Right atrium auricular region (tissue), 2 donors: ENCODE measurements at regions not wholly inside any gene's neighbourhood (a gene's known extent, or its start where the extent isn't known, plus 50 kb on each side); places are given as distances from the start of the nearest gene placed in this dataset.

ENCODE experiments used
- DNase-seq: peaks from one replicate; pipeline ENCODE4 v3.0.0-alpha.2; 2019; ENCODE audit warnings: low spot score
- H3K27ac ChIP-seq, 2 donors: fragments of 200-600 bp; sonication (generic); 1 replicate in 1 of 2; 2 replicates in 1 of 2; pipeline ENCODE4 v1.5.1; 2016 to 2019
- H3K27me3 ChIP-seq, 2 donors: fragments of 200-600 bp; sonication (generic); one replicate each; pipeline versions ENCODE4 v1.5.1 to v1.6.0; 2017 to 2019
- H3K36me3 ChIP-seq: fragments of 200-600 bp; sonication (generic); one replicate; pipeline ENCODE4 v1.5.1; 2016
- H3K4me1 ChIP-seq, 2 donors: fragments of 200-600 bp; sonication (generic); one replicate each; pipeline versions ENCODE4 v1.5.1 to v1.6.0; 2017 to 2019
- H3K4me3 ChIP-seq, 2 donors: fragments of 200-600 bp; sonication (generic); 1 replicate in 1 of 2; 2 replicates in 1 of 2; pipeline ENCODE4 v1.5.1; 2017 to 2019; ENCODE audit warnings: mild to moderate bottlenecking in 1 of 2, moderate library complexity in 1 of 2
- H3K9me3 ChIP-seq, 2 donors: fragments of 200-600 bp; sonication (generic); one replicate each; pipeline ENCODE4 v1.5.1; 2019
- CTCF ChIP-seq, 2 donors: fragments of 200-600 bp; sonication (generic); IDR thresholded peaks; one replicate each; pipeline ENCODE4 v1.5.1; 2019; ENCODE audit warnings: antibody characterized with exemption in 2 of 2

- Histone ChIP-seq H3K9me3 (no peaks in the 10 kb centered on the region), H3K36me3 (no peaks in the 10 kb centered on the region), H3K4me1 (no peaks in the 10 kb centered on the region), H3K27ac (no peak overlapping the region), H3K4me3 (no peak overlapping the region), H3K27me3 (no peaks in the 10 kb centered on the region)
- TF ChIP-seq CTCF (IDR thresholded peaks at IDR 0.05): no peak
- DNase-seq: no peak
Observed at GRCh38 chr12:59173695-59174094, 253.4 kb upstream of the LRIG3 start.

- H3K36me3 ChIP-seq: no peaks in the 10 kb centered on the region
- H3K27me3 ChIP-seq: no peaks in the 10 kb centered on the region
- H3K4me1 ChIP-seq: no peaks in the 10 kb centered on the region
- H3K27ac ChIP-seq: no peak overlapping the region
- DNase-seq: no peak
- H3K4me3 ChIP-seq: no peak overlapping the region
- H3K9me3 ChIP-seq: no peaks in the 10 kb centered on the region
- no peak for TF ChIP-seq CTCF (IDR thresholded peaks at IDR 0.05)
Observed at GRCh38 chr12:59168647-59169046, 248.3 kb upstream of the LRIG3 start.

GRCh38 chr12:59166457-59166856 lies 246.2 kb upstream of the LRIG3 start:
- Histone ChIP-seq H3K9me3 (no peaks in the 10 kb centered on the region), H3K4me1 (no peaks in the 10 kb centered on the region), H3K27me3 (no peaks in the 10 kb centered on the region), H3K36me3 (no peaks in the 10 kb centered on the region), H3K27ac (no peak overlapping the region), H3K4me3 (no peak overlapping the region)
- DNase-seq: no peak
- no peak for TF ChIP-seq CTCF (IDR thresholded peaks at IDR 0.05)

GRCh38 chr12:59164991-59165718 lies 244.9 kb upstream of the LRIG3 start:
- Histone ChIP-seq H3K4me3 (no peak overlapping the region), H3K27ac (no peak overlapping the region), H3K9me3 (no peaks in the 10 kb centered on the region), H3K27me3 (no peaks in the 10 kb centered on the region), H3K36me3 (no peaks in the 10 kb centered on the region), H3K4me1 (no peaks in the 10 kb centered on the region)
- no peak for DNase-seq
- peak; percentile 26 to 64 for TF ChIP-seq CTCF (IDR thresholded peaks at IDR 0.05)

GRCh38 chr12:59164226-59164625 lies 243.9 kb upstream of the LRIG3 start:
- no peak for DNase-seq
- H3K27ac ChIP-seq: no peak overlapping the region
- H3K4me3 ChIP-seq: no peak overlapping the region
- H3K4me1 ChIP-seq: no peaks in the 10 kb centered on the region
- H3K36me3 ChIP-seq: no peaks in the 10 kb centered on the region
- no peak for TF ChIP-seq CTCF (IDR thresholded peaks at IDR 0.05)
- H3K9me3 ChIP-seq: no peaks in the 10 kb centered on the region
- no peaks in the 10 kb centered on the region for H3K27me3 ChIP-seq

- TF ChIP-seq CTCF (IDR thresholded peaks at IDR 0.05): no peak
- no peaks in the 10 kb centered on the region for H3K27me3 ChIP-seq
Observed at GRCh38 chr12:59158681-59159080, 238.4 kb upstream of the LRIG3 start.

More at GRCh38 chr12:59158681-59159080, 238.4 kb upstream of the LRIG3 start:
- no peak for DNase-seq
- Histone ChIP-seq H3K27ac (no peak overlapping the region), H3K36me3 (no peaks in the 10 kb centered on the region), H3K4me1 (no peaks in the 10 kb centered on the region), H3K4me3 (no peak overlapping the region), H3K9me3 (no peaks in the 10 kb centered on the region)
